Activated CD8-positive, alpha-beta T cell treated with anti-CD3 and anti-CD28 coated beads for 36 hours (primary cell): ENCODE measurements at regions not wholly inside any gene's neighbourhood (a gene's known extent, or its start where the extent isn't known, plus 50 kb on each side); places are given as distances from the start of the nearest gene placed in this dataset.
"Not testable (repeated sequence)": the region's sequence is repeated elsewhere in the genome, so short reads cannot be mapped to it uniquely, and the experiment has no call there.

Experiments used
- ATAC-seq: fragments of 200-7000 bp; cut with Tn5 transposase; one replicate; pipeline ENCODE4 v1.10.0; 2021; ENCODE audit warnings: mild to moderate bottlenecking, moderate library complexity
- CTCF ChIA-PET: fragments of 350-600 bp; sonication (Branson Sonifier 250); formaldehyde crosslinking; loops from one replicate; lab custom pipeline; 2021; ENCODE audit warnings: antibody characterized with exemption; lab: Charles Lee
- POLR2A ChIA-PET: fragments of 350-600 bp; sonication (Branson Sonifier 250); formaldehyde crosslinking; loops from one replicate; lab custom pipeline; 2021; ENCODE audit warnings: antibody characterized with exemption; lab: Charles Lee
- DNase-seq: peaks from one replicate; pipeline ENCODE4 v3.0.0-alpha.2; 2020
- H3K27ac Mint-ChIP-seq: one replicate; pipeline ENCODE4 v1.8.0; 2021; ENCODE audit warnings: mild to moderate bottlenecking, mixed read lengths
- H3K27me3 Mint-ChIP-seq: one replicate; pipeline ENCODE4 v1.8.0; 2021; ENCODE audit warnings: mixed read lengths
- H3K36me3 Mint-ChIP-seq: one replicate; pipeline ENCODE4 v1.8.0; 2021; ENCODE audit warnings: low read depth, mixed read lengths
- H3K4me1 Mint-ChIP-seq: one replicate; pipeline ENCODE4 v1.8.0; 2021; ENCODE audit warnings: low read depth, mixed read lengths
- H3K4me3 Mint-ChIP-seq: one replicate; pipeline ENCODE4 v1.8.0; 2021; ENCODE audit warnings: mild to moderate bottlenecking, moderate library complexity, mixed read lengths
- H3K9me3 Mint-ChIP-seq: one replicate; pipeline ENCODE4 v1.8.0; 2021; ENCODE audit warnings: mixed read lengths
- CTCF ChIP-seq: fragments of 200-600 bp; IDR thresholded peaks from one replicate; pipeline ENCODE4 v1.8.0; 2022; ENCODE audit warnings: antibody characterized with exemption, mild to moderate bottlenecking
- intact Hi-C: fragments of 100-400 bp; cut with micrococcal nuclease; formaldehyde crosslinking; loops from one replicate; pipeline ENCODE4 v1.10.0; 2022

GRCh38 chr6:77290798-77291197 is 172.5 kb downstream of the HTR1B start:
- Mint-ChIP-seq H3K36me3 (no peaks in the 10 kb centered on the region), H3K27ac (no peak overlapping the region), H3K9me3 (peaks cover 7% of the 10 kb centered on the region), H3K4me3 (no peak overlapping the region), H3K4me1 (no peaks in the 10 kb centered on the region), H3K27me3 (no peaks in the 10 kb centered on the region)
- ATAC-seq (no peak), DNase-seq (no peak)
- TF ChIP-seq CTCF: no peak
- ChIA-PET CTCF (no interaction called here), POLR2A (no interaction called here)
- intact Hi-C loops: no loop called here

GRCh38 chr6:77286541-77286940 is 176.8 kb downstream of the HTR1B start:
- Mint-ChIP-seq H3K4me1 (no peaks in the 10 kb centered on the region), H3K4me3 (no peak overlapping the region), H3K27ac (no peak overlapping the region), H3K27me3 (no peaks in the 10 kb centered on the region), H3K36me3 (no peaks in the 10 kb centered on the region), H3K9me3 (peaks cover 7% of the 10 kb centered on the region)
- POLR2A ChIA-PET: no interaction called here
- ATAC-seq (no peak), DNase-seq (no peak)
- CTCF ChIA-PET: no interaction called here
- TF ChIP-seq CTCF: no peak
- intact Hi-C loops: no loop called here

GRCh38 chr6:77273929-77274328 is 189.4 kb downstream of the HTR1B start:
- Mint-ChIP-seq H3K4me1 (no peaks in the 10 kb centered on the region), H3K27me3 (no peaks in the 10 kb centered on the region), H3K9me3 (peaks cover 17% of the 10 kb centered on the region), H3K27ac (no peak overlapping the region), H3K4me3 (no peak overlapping the region), H3K36me3 (peaks cover 2% of the 10 kb centered on the region)
- intact Hi-C loops: no loop called here
- ChIA-PET CTCF (no interaction called here), POLR2A (no interaction called here)
- no peak for TF ChIP-seq CTCF
- ATAC-seq (no peak), DNase-seq (no peak)

GRCh38 chr6:77264970-77265369 is 198.3 kb downstream of the HTR1B start:
- CTCF ChIA-PET: no interaction called here
- no peak for TF ChIP-seq CTCF
- DNase-seq: no peak
- no peak overlapping the region for H3K4me3 Mint-ChIP-seq
- no peak for ATAC-seq
- POLR2A ChIA-PET: no interaction called here
- H3K36me3 Mint-ChIP-seq: no peaks in the 10 kb centered on the region
- no peak overlapping the region for H3K27ac Mint-ChIP-seq
- no peaks in the 10 kb centered on the region for H3K4me1 Mint-ChIP-seq
- intact Hi-C loops: no loop called here
- peaks cover 6% of the 10 kb centered on the region for H3K9me3 Mint-ChIP-seq
- no peaks in the 10 kb centered on the region for H3K27me3 Mint-ChIP-seq

GRCh38 chr6:77263003-77263402 is 200.3 kb downstream of the HTR1B start:
- ChIA-PET POLR2A (no interaction called here), CTCF (no interaction called here)
- no peak overlapping the region for H3K4me3 Mint-ChIP-seq
- H3K27ac Mint-ChIP-seq: no peak overlapping the region
- no peaks in the 10 kb centered on the region for H3K4me1 Mint-ChIP-seq
- no peak for TF ChIP-seq CTCF
- no peaks in the 10 kb centered on the region for H3K27me3 Mint-ChIP-seq
- intact Hi-C loops: no loop called here
- no peaks in the 10 kb centered on the region for H3K36me3 Mint-ChIP-seq
- DNase-seq (no peak), ATAC-seq (no peak)
- peaks cover 6% of the 10 kb centered on the region for H3K9me3 Mint-ChIP-seq

GRCh38 chr6:77251801-77252200 is 211.5 kb downstream of the HTR1B start:
- ATAC-seq, intact Hi-C loops, CTCF ChIA-PET, H3K27me3 Mint-ChIP-seq, H3K27ac Mint-ChIP-seq, H3K36me3 Mint-ChIP-seq, DNase-seq, H3K4me1 Mint-ChIP-seq, H3K4me3 Mint-ChIP-seq, POLR2A ChIA-PET: not testable (repeated sequence)
- H3K9me3 Mint-ChIP-seq: peaks cover 14% of the 10 kb centered on the region
